SK-N-SH (cell line): ENCODE measurements at regions not wholly inside any gene's neighbourhood (a gene's known extent, or its start where the extent isn't known, plus 50 kb on each side); places are given as distances from the start of the nearest gene placed in this dataset.

ENCODE experiments used
- CTCF ChIA-PET: fragments of 300-600, 350-600 bp; formaldehyde crosslinking; extraction: SDS; loops from one replicate; lab custom pipeline; 2021; lab: Yijun Ruan, JAX
- POLR2A ChIA-PET: fragments of 350-600 bp; sonication (Branson Sonifier 250); formaldehyde crosslinking; extraction: SDS; loops from one replicate; lab custom pipeline; 2020; ENCODE audit warnings: antibody characterized with exemption, inconsistent platforms; lab: Yijun Ruan, JAX
- DNase-seq: peaks from one replicate; pipeline ENCODE4 v3.0.0; 2012
- H2AFZ ChIP-seq: fragments of 200-600 bp; sonication (generic); 2 replicates; pipeline ENCODE4 v1.8.1; 2016; ENCODE audit warnings: antibody characterized with exemption, mild to moderate bottlenecking, low read depth
- H3F3A ChIP-seq: fragments of 200-600 bp; sonication (generic); replicated peaks from 2 replicates; pipeline ENCODE3; 2016; ENCODE audit warnings: antibody characterized with exemption, mild to moderate bottlenecking; ENCODE audit not compliant: insufficient read depth
- H3K27ac ChIP-seq, 2 experiments: fragments of 200-500 bp in 1 of 2; fragments of 200-600 bp in 1 of 2; sonication (Bioruptor generic) in 1 of 2; sonication (generic), shearing (Covaris generic) in 1 of 2; 2 replicates each; pipeline versions ENCODE4 v1.5.1 to v1.6.1; 2014 to 2016; ENCODE audit warnings: low read depth in 2 of 2, inconsistent platforms in 1 of 2, low read length in 1 of 2, mild to moderate bottlenecking in 1 of 2, mixed read lengths in 1 of 2
- H3K27me3 ChIP-seq: fragments of 200-600 bp; sonication (generic), shearing (Covaris generic); 2 replicates; pipeline ENCODE4 v1.6.1; 2016; ENCODE audit warnings: mixed run types; ENCODE audit not compliant: insufficient read depth
- H3K36me3 ChIP-seq, 2 experiments: fragments of 200-500 bp in 1 of 2; fragments of 200-600 bp in 1 of 2; sonication (Bioruptor generic) in 1 of 2; sonication (generic) in 1 of 2; replicated peaks in 1 of 2; 2 replicates each; pipeline versions ENCODE3 to v1.5.1; 2014 to 2016; ENCODE audit warnings: low read length in 1 of 2, mild to moderate bottlenecking in 1 of 2; ENCODE audit not compliant: insufficient read depth in 2 of 2, control insufficient read depth in 1 of 2
- H3K4me1 ChIP-seq, 2 experiments: fragments of 200-500 bp in 1 of 2; fragments of 200-600 bp in 1 of 2; sonication (Bioruptor generic) in 1 of 2; sonication (generic), shearing (Covaris generic) in 1 of 2; 2 replicates each; pipeline versions ENCODE4 v1.5.1 to v1.6.1; 2014 to 2016; ENCODE audit warnings: low read depth in 1 of 2, low read length in 1 of 2, mixed run types in 1 of 2; ENCODE audit not compliant: insufficient read depth in 2 of 2, control insufficient read depth in 1 of 2
- H3K4me2 ChIP-seq: fragments of 200-600 bp; sonication (generic), shearing (Covaris generic); 2 replicates; pipeline ENCODE4 v1.6.1; 2017; ENCODE audit warnings: mixed run types
- H3K4me3 ChIP-seq, 2 experiments: fragments of 200-500 bp in 1 of 2; fragments of 200-600 bp in 1 of 2; sonication (Bioruptor generic) in 1 of 2; sonication (generic), shearing (Covaris generic) in 1 of 2; 2 replicates each; pipeline versions ENCODE4 v1.5.1 to v1.8.1; 2014 to 2016; ENCODE audit warnings: low read depth in 2 of 2, inconsistent platforms in 1 of 2, low read length in 1 of 2, mild to moderate bottlenecking in 1 of 2, mixed read lengths in 1 of 2, moderate library complexity in 1 of 2
- H3K79me2 ChIP-seq: fragments of 200-600 bp; sonication (generic); 2 replicates; pipeline ENCODE4 v1.8.1; 2017; ENCODE audit warnings: mild to moderate bottlenecking; ENCODE audit not compliant: insufficient read depth
- H3K9ac ChIP-seq: fragments of 200-600 bp; sonication (generic); 2 replicates; pipeline ENCODE4 v1.6.1; 2017; ENCODE audit warnings: mixed run types
- H3K9me2 ChIP-seq: fragments of 200-600 bp; sonication (generic); 2 replicates; pipeline ENCODE4 v1.6.1; 2017; ENCODE audit warnings: mixed run types
- H3K9me3 ChIP-seq: fragments of 200-600 bp; sonication (generic); 2 replicates; pipeline ENCODE4 v1.6.1; 2017; ENCODE audit warnings: mixed run types, mild to moderate bottlenecking, moderate library complexity
- H4K20me1 ChIP-seq: fragments of 200-600 bp; sonication (generic); 2 replicates; pipeline ENCODE4 v1.6.1; 2017; ENCODE audit warnings: mild to moderate bottlenecking, mixed run types; ENCODE audit not compliant: insufficient read depth
- CHD2 ChIP-seq: fragments of 150-350 bp; IDR thresholded peaks from 2 replicates; pipeline ENCODE4 v1.6.1; 2018; ENCODE audit warnings: low read length; ENCODE audit not compliant: partially characterized antibody
- CTCF ChIP-seq: fragments of 200-600 bp; sonication (generic); IDR thresholded peaks from 2 replicates; pipeline ENCODE4 v1.6.1; 2017; ENCODE audit warnings: antibody characterized with exemption, mild to moderate bottlenecking, moderate library complexity
- EP300 ChIP-seq, 2 experiments: IDR thresholded peaks; 2 replicates each; pipeline versions ENCODE4 v1.4.0 to v1.6.1; 2012; ENCODE audit warnings: borderline replicate concordance in 1 of 2, low read depth in 1 of 2, low read length in 1 of 2
- EZH2phosphoT487 ChIP-seq: fragments of 200-600 bp; sonication (generic); IDR thresholded peaks from 2 replicates; pipeline ENCODE4 v1.6.1; 2017; ENCODE audit warnings: low read depth, mixed run types, mild to moderate bottlenecking, antibody characterized with exemption, moderate library complexity, borderline replicate concordance
- FOSL2 ChIP-seq: IDR thresholded peaks from 2 replicates; pipeline ENCODE4 v1.4.0; 2012; ENCODE audit warnings: low read depth, mild to moderate bottlenecking, moderate library complexity, borderline replicate concordance
- FOXJ3 ChIP-seq: sonication (generic); formaldehyde crosslinking; IDR thresholded peaks from 2 replicates; pipeline ENCODE4 v1.5.1; 2020; ENCODE audit warnings: mild to moderate bottlenecking, missing genetic modification reagents
- GABPA ChIP-seq: IDR thresholded peaks from 2 replicates; pipeline ENCODE4 v1.4.0; 2012; ENCODE audit warnings: low read depth, mild to moderate bottlenecking
- IRF3 ChIP-seq: fragments of 150-350 bp; IDR thresholded peaks from 2 replicates; pipeline ENCODE4 v1.6.1; 2016; ENCODE audit warnings: mild to moderate bottlenecking, low read depth, low read length
- MAX ChIP-seq: IDR thresholded peaks from 2 replicates; pipeline ENCODE4 v1.4.0; 2012; ENCODE audit warnings: low read depth
- MEF2A ChIP-seq: IDR thresholded peaks from 2 replicates; pipeline ENCODE4 v1.4.0; 2012; ENCODE audit warnings: low read depth, borderline replicate concordance
- MXI1 ChIP-seq: IDR thresholded peaks from 2 replicates; pipeline ENCODE4 v1.6.1; 2012; ENCODE audit warnings: mild to moderate bottlenecking, low read depth, low read length, improper control_type of control experiment
- NRF1 ChIP-seq: IDR thresholded peaks from 2 replicates; pipeline ENCODE4 v1.6.1; 2012; ENCODE audit warnings: low read depth, mild to moderate bottlenecking, low read length
- POLR2AphosphoS5 ChIP-seq: IDR thresholded peaks from 2 replicates; pipeline ENCODE4 v1.6.1; 2012; ENCODE audit warnings: low read depth, low read length
- RFX5 ChIP-seq: IDR thresholded peaks from 2 replicates; pipeline ENCODE4 v1.6.1; 2012; ENCODE audit warnings: mild to moderate bottlenecking, improper control_type of control experiment, low read length
- RXRA ChIP-seq: IDR thresholded peaks from 2 replicates; pipeline ENCODE4 v1.4.0; 2012; ENCODE audit warnings: low read depth, mild to moderate bottlenecking, borderline replicate concordance
- SIN3A ChIP-seq: IDR thresholded peaks from 2 replicates; pipeline ENCODE4 v1.6.1; 2012; ENCODE audit warnings: low read depth, mild to moderate bottlenecking, low read length, moderate library complexity, borderline replicate concordance
- SMC3 ChIP-seq: IDR thresholded peaks from 2 replicates; pipeline ENCODE4 v1.6.1; 2012; ENCODE audit warnings: low read depth, low read length, improper control_type of control experiment
- TAF1 ChIP-seq: IDR thresholded peaks from 2 replicates; pipeline ENCODE4 v1.6.1; 2012; ENCODE audit warnings: low read depth, mild to moderate bottlenecking, low read length, moderate library complexity, borderline replicate concordance
- TCF12 ChIP-seq: IDR thresholded peaks from 2 replicates; pipeline ENCODE4 v1.4.0; 2012
- TEAD4 ChIP-seq: IDR thresholded peaks from 2 replicates; pipeline ENCODE4 v1.4.0; 2012; ENCODE audit warnings: mild to moderate bottlenecking, borderline replicate concordance; ENCODE audit not compliant: insufficient read depth
- YY1 ChIP-seq: IDR thresholded peaks from 2 replicates; pipeline ENCODE4 v1.4.0; 2012; ENCODE audit warnings: low read depth, mild to moderate bottlenecking
- WGBS: methylation state at CpG from one replicate; pipeline ENCODE4 v1.1.6; 2017; ENCODE audit warnings: low lambda C conversion rate; 5-methylcytosine and 5-hydroxymethylcytosine counted together

- DNase-seq = no peak
- CTCF ChIA-PET = interaction anchor here (1.1 to 2.3 kb wide), 2 partner anchors 12 to 768 kb away, joined by 3 to 7 read pairs; no protein-coding TSS in a partner anchor
Observed at GRCh38 chr16:5875416-5875815, 777.8 kb upstream of the EEF2KMT start.

GRCh38 chr16:5874899-5875298, 777.3 kb upstream of the EEF2KMT start:
- no peak overlapping the region for H3K4me2 ChIP-seq
- no peak overlapping the region for H3K9ac ChIP-seq
- 22% methylated on average over 4 of the region's 4 CpGs for WGBS
- TF ChIP-seq MXI1 = no peak
- TF ChIP-seq TAF1 = no peak
- no peak for TF ChIP-seq TEAD4
- TF ChIP-seq TCF12 = no peak
- TF ChIP-seq EZH2phosphoT487 = no peak
- TF ChIP-seq POLR2AphosphoS5 = no peak
- TF ChIP-seq SMC3 = no peak
- TF ChIP-seq MEF2A = no peak
- TF ChIP-seq YY1 = no peak
- TF ChIP-seq CHD2 = no peak
- TF ChIP-seq GABPA = no peak
- no peak for TF ChIP-seq IRF3

More at GRCh38 chr16:5875416-5875815, 777.8 kb upstream of the EEF2KMT start:
- H3F3A ChIP-seq = no peaks in the 10 kb centered on the region
- no peaks in the 10 kb centered on the region for H3K36me3 ChIP-seq
- no peaks in the 10 kb centered on the region for H3K27me3 ChIP-seq
- no peaks in the 10 kb centered on the region for H4K20me1 ChIP-seq
- no peak overlapping the region for H3K4me2 ChIP-seq
- H3K79me2 ChIP-seq = no peaks in the 10 kb centered on the region
- H3K27ac ChIP-seq = no peak overlapping the region
- no peak overlapping the region for H3K4me3 ChIP-seq
- POLR2A ChIA-PET = no interaction called here
- H2AFZ ChIP-seq = no peak overlapping the region
- 15% methylated on average over 5 of the region's 5 CpGs for WGBS
- no peaks in the 10 kb centered on the region; a peak in 1 of 4 replicates for H3K4me1 ChIP-seq
- H3K9me3 ChIP-seq = no peaks in the 10 kb centered on the region; the same call in 1 of the 2 replicates
- no peak overlapping the region for H3K9ac ChIP-seq
- H3K9me2 ChIP-seq = no peaks in the 10 kb centered on the region
- TF ChIP-seq CTCF = no peak
- TF ChIP-seq MAX = no peak
- TF ChIP-seq CHD2 = no peak
- no peak for TF ChIP-seq EZH2phosphoT487
- TF ChIP-seq SIN3A = no peak
- no peak for TF ChIP-seq FOSL2
- no peak for TF ChIP-seq SMC3
- TF ChIP-seq RXRA = no peak
- no peak for TF ChIP-seq RFX5
- no peak for TF ChIP-seq YY1
- no peak for TF ChIP-seq EP300 (IDR thresholded peaks at IDR 0.05; ENCODE audit: borderline replicate concordance in 1 of 2, low read depth in 1 of 2, low read length in 1 of 2)
- TF ChIP-seq FOXJ3 (CRISPR knock-in tag) = no peak
- no peak for TF ChIP-seq IRF3
- TF ChIP-seq NRF1 = no peak

More at GRCh38 chr16:5874899-5875298, 777.3 kb upstream of the EEF2KMT start:
- no peak overlapping the region for H3K27ac ChIP-seq
- H3F3A ChIP-seq = no peaks in the 10 kb centered on the region
- H3K36me3 ChIP-seq = no peaks in the 10 kb centered on the region
- no peaks in the 10 kb centered on the region; the same call in 1 of the 2 replicates for H3K9me3 ChIP-seq
- H4K20me1 ChIP-seq = no peaks in the 10 kb centered on the region
- ChIA-PET CTCF (interaction anchor here (1.1 to 2.3 kb wide), 2 partner anchors 11 to 768 kb away, joined by 3 to 7 read pairs; no protein-coding TSS in a partner anchor), POLR2A (no interaction called here)
- no peaks in the 10 kb centered on the region; a peak in 1 of 4 replicates for H3K4me1 ChIP-seq
- H3K27me3 ChIP-seq = no peaks in the 10 kb centered on the region
- no peak for DNase-seq
- no peak overlapping the region for H2AFZ ChIP-seq
- H3K9me2 ChIP-seq = no peaks in the 10 kb centered on the region
- H3K79me2 ChIP-seq = no peaks in the 10 kb centered on the region
- H3K4me3 ChIP-seq = no peak overlapping the region
